AML-193 (cell line): ENCODE measurements at regions not wholly inside any gene's neighbourhood (a gene's known extent, or its start where the extent isn't known, plus 50 kb on each side); places are given as distances from the start of the nearest gene placed in this dataset.
"Not testable (repeated sequence)": the region's sequence is repeated elsewhere in the genome, so short reads cannot be mapped to it uniquely, and the experiment has no call there.

Experiments
- DNase-seq, 2 experiments: peaks; one replicate each; lab custom pipeline; 2025; lab: John Stamatoyannopoulos, UW

DNA sequence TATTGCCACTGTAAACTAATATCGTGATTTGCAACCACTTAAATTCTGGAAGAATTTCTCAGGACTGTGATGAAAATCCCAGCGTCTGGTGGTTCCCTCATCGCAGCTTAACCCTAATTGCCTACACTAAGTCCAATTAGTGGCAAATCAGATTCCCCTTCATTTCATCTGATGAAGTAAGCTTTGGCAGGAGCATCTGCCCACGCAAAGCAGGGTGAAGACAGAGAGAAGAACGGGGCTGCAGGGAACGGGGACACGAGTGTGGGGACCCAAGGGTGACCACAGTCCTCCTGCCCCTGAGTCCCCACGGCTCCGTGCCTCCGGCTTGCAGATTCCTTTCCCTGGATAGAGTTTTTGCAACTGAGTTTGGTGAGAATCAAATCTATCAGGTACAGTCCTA is 159.5 kb downstream of the LY86 start:
- DNase-seq = no peak

- peak; percentile 88 to 95 for DNase-seq
Observed at GRCh38 chr6:6749702-6750491, 161.4 kb downstream of the LY86 start.

GRCh38 chr6:6750594-6751265 is 162.2 kb downstream of the LY86 start:
- no peak for DNase-seq

- no peak for DNase-seq
Observed at GRCh38 chr6:6751266-6751596, 162.7 kb downstream of the LY86 start.

- DNase-seq = no peak
Observed at GRCh38 chr6:6751619-6752023, 163.1 kb downstream of the LY86 start.

GRCh38 chr6:6752129-6752528 is 163.6 kb downstream of the LY86 start:
- DNase-seq = no peak

GRCh38 chr6:6753301-6753700 is 164.8 kb downstream of the LY86 start:
- no peak for DNase-seq

GRCh38 chr6:6756526-6756925 is 168.0 kb downstream of the LY86 start:
- DNase-seq = no peak

DNA sequence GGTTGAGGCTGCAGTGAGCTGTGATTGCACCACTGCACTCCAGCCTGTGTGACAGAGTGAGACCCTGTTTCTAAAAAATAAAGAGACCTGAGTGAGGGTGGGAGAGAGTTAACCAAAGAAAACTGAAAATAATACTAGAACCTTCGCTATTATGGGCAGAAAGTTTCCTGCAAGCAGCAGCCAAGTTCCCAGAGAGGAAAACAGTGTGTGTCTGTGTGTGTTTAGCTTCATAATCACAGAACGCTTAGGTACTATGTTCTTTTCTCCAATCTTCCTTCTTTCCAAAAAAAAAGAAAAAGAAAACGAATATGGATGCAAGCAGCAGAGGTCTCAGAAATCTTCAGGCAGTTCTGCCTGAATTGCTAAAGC is 170.0 kb downstream of the LY86 start:
- DNase-seq = no peak

- DNase-seq = peak; percentile 63
Observed at GRCh38 chr6:6758915-6759654, 170.6 kb downstream of the LY86 start.

- no peak for DNase-seq
Observed at GRCh38 chr6:6760002-6760401, 171.5 kb downstream of the LY86 start.

DNA sequence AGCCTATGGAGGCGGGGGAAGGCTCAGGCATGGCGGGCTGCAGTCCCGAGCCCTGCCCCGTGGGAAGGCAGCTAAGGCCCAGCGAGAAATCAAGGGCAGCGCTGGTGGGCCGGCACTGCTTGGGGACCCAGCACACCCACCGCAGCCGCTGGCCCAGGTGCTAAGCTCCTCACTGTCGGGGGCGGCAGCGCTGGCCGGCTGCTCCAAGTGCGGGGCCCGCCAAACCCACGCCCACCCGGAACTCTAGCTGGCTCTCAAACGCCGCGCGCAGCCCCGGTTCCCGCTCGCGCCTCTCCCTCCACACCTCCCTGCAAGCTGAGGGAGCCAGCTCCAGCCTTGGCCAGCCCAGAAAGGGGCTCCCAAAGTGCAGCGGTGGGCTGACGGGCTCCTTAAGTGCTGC is 174.0 kb downstream of the LY86 start:
- DNase-seq = not testable (repeated sequence)

DNA sequence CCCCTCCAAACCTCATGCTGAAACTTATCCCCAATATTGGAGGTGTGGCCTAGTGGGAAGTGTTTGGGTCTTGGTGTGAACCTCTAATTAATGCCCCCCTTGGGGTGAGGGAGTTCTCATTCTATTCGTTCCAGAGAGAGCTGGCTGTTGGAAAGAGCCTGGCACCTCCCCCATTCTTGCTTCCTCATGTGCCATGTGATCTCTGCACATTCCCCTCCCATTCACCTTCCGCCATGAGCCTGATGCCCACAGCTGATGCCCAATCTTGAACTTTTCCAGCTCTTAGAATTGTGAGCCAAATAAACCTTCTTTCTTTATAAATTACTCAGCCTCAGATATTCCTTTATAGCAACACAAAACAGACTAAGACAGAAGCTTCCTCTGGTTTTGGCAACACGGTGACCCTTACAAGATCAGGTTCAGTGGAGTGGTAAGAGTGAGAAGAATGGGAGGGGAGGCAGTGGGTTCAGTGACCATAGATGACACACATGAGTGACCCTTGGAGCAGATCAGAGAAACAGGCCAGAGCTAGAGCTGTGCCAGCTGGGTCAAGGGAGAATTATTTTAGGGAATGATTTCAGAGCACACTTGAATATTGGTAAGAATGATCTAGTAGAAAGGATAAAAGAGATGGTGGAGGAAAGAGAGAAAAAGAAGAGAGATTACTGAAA is 176.4 kb downstream of the LY86 start:
- DNase-seq = no peak

GRCh38 chr6:6766230-6766905 is 177.8 kb downstream of the LY86 start:
- no peak for DNase-seq

- DNase-seq = no peak
Observed at GRCh38 chr6:6769466-6769865, 180.9 kb downstream of the LY86 start.

- DNase-seq = peak; percentile 45 to 46
Observed at GRCh38 chr6:6771224-6771945, 182.9 kb downstream of the LY86 start.

DNA sequence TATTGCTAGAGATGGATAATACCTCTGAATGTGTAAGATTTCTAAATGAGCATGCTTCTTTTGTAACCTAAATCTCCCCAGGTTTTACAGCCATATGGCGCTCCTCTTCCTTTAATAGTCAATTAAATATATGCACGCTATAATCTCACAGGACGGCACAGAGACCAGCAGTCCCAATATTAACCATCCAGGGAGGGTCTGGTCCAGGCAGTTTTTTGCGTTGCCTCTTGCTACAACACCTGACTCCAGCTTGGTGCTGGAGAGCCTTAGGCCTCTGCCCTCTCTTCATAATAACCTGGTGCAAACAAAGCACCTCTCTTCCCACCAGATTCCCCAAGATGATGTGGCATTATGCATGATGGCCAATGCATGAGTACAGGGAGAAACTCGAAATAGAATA is 183.4 kb downstream of the LY86 start:
- DNase-seq = no peak

DNA sequence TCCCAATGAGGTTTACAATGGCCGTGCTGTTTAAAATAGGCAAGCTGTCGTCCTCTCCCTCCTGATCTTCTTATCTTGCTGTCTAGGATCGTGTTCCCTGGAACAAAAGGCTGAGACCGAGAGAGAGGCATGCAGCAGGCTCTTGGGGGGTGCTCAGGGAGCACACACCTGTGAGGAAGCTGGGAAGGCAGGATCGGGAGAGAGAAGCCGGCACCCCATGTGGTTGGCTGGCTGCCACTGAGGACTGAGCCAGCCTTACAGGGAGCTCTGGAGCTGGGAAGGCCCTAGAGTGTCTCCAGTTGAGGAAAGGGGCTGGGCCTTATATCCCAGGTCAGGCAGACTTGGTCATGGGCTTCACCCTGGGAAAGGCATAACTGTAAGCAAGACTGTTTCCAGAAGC is 184.2 kb downstream of the LY86 start:
- DNase-seq = no peak

- no peak for DNase-seq
Observed at GRCh38 chr6:6775074-6775473, 186.6 kb downstream of the LY86 start.

GRCh38 chr6:6780231-6780630 is 191.7 kb downstream of the LY86 start:
- no peak for DNase-seq

DNA sequence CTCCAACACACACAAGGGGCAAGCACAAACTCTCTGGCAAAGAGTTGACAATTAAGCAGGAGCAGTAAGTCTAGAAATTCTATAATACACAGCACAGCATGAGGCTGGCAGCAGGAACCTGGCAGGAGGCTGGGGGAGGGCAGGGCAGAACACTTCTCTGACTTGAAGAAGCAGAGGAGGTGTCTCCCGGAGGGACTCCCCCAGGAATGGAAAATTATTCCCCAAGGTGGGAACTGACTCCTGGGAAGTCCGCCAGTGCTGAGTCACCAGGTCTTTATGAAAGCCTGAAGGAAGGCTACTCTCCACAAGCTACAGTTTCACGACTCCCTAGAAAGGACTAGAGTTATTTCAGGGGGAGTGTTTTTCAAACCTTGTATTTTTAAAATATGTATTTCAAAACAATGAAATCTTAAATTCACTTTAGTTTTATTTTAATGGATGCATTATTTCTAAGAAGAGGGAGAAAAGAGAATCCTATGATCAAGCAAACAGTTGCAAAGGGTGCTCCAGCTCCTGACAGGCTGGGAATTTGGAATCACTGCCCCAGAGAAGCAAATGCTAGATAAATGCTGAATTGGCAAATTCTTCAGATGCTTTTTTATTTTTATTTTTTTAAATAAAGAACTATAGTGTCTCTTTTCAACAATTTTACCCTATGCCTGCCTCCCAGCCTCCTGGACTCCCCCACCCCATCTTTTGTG is 192.8 kb downstream of the LY86 start:
- no peak for DNase-seq
